CD4-positive, alpha-beta T cell (primary cell): ENCODE measurements at regions not wholly inside any gene's neighbourhood (a gene's known extent, or its start where the extent isn't known, plus 50 kb on each side); places are given as distances from the start of the nearest gene placed in this dataset.

Source experiments
- ATAC-seq: fragments of 200-7000 bp; cut with Tn5 transposase; one replicate; pipeline ENCODE4 v1.10.0; 2022; ENCODE audit warnings: mild to moderate bottlenecking; ENCODE audit not compliant: poor library complexity
- CTCF ChIA-PET: fragments of 350-600 bp; sonication (Branson Sonifier 250); formaldehyde crosslinking; loops from one replicate; lab custom pipeline; 2021; ENCODE audit warnings: antibody characterized with exemption, inconsistent platforms; lab: Charles Lee
- POLR2A ChIA-PET: fragments of 350-600 bp; sonication (Branson Sonifier 250); formaldehyde crosslinking; loops from one replicate; lab custom pipeline; 2021; ENCODE audit warnings: antibody characterized with exemption, inconsistent platforms; lab: Charles Lee
- DNase-seq, 14 experiments: peaks; one replicate each; pipeline ENCODE4 v3.0.0-alpha.2; 2013 to 2020; ENCODE audit warnings: mixed read lengths in 2 of 14
- H3K27ac ChIP-seq, 2 donors: one replicate each; pipeline versions ENCODE4 v1.5.1 to v1.7.0; 2013; ENCODE audit warnings: low read length in 2 of 2, low read depth in 1 of 2, mild to moderate bottlenecking in 1 of 2
- H3K27me3 ChIP-seq, 2 experiments: 1 replicate in 1 of 2; 2 replicates in 1 of 2; pipeline versions ENCODE4 v1.6.1 to v1.7.0; 2013; ENCODE audit warnings: low read length in 2 of 2, control low read depth in 1 of 2, mild to moderate bottlenecking in 1 of 2, moderate library complexity in 1 of 2; ENCODE audit not compliant: insufficient read depth in 2 of 2, control insufficient read depth in 1 of 2
- H3K36me3 ChIP-seq: one replicate; pipeline ENCODE4 v1.6.1; 2013; ENCODE audit warnings: low read length, control low read depth; ENCODE audit not compliant: insufficient read depth
- H3K4me1 ChIP-seq: one replicate; pipeline ENCODE4 v1.6.1; 2013; ENCODE audit warnings: low read length, control low read depth; ENCODE audit not compliant: insufficient read depth
- H3K4me3 ChIP-seq: one replicate; pipeline ENCODE4 v1.5.1; 2013; ENCODE audit warnings: mild to moderate bottlenecking, low read length, moderate library complexity
- H3K9me3 ChIP-seq, 2 experiments: 1 replicate in 1 of 2; 2 replicates in 1 of 2; pipeline versions ENCODE4 v1.6.1 to v1.7.0; 2013; ENCODE audit warnings: low read length in 2 of 2, mild to moderate bottlenecking in 2 of 2, control low read depth in 1 of 2, moderate library complexity in 1 of 2; ENCODE audit not compliant: control insufficient read depth in 1 of 2, insufficient read depth in 1 of 2
- H3K27ac Mint-ChIP-seq: one replicate; pipeline ENCODE4 v1.8.0; 2020; ENCODE audit warnings: mixed read lengths
- H3K27me3 Mint-ChIP-seq: one replicate; pipeline ENCODE4 v1.8.0; 2021; ENCODE audit warnings: mixed read lengths
- H3K36me3 Mint-ChIP-seq: one replicate; pipeline ENCODE4 v1.8.0; 2021; ENCODE audit warnings: low read depth, mixed read lengths
- H3K4me1 Mint-ChIP-seq: one replicate; pipeline ENCODE4 v1.8.0; 2021; ENCODE audit warnings: low read depth, mixed read lengths
- H3K4me3 Mint-ChIP-seq: one replicate; pipeline ENCODE4 v1.8.0; 2020; ENCODE audit warnings: mild to moderate bottlenecking, mixed read lengths
- H3K9me3 Mint-ChIP-seq: one replicate; pipeline ENCODE4 v1.8.0; 2020; ENCODE audit warnings: mixed read lengths
- CTCF ChIP-seq: fragments of 200-600 bp; IDR thresholded peaks from one replicate; pipeline ENCODE4 v1.8.0; 2022; ENCODE audit warnings: antibody characterized with exemption, mild to moderate bottlenecking
- intact Hi-C, 2 experiments: fragments of 100-400 bp; cut with DNase I in 1 of 2; cut with micrococcal nuclease in 1 of 2; formaldehyde crosslinking; loops; one replicate each; pipeline versions ENCODE4 v1.15.1 to v1.9.0; 2023 to 2025; cut with DNase I, micrococcal nuclease

GRCh38 chr15:96411056-96412031 is 80.8 kb downstream of the NR2F2 start:
- Histone ChIP-seq H3K4me1 (no peaks in the 10 kb centered on the region), H3K9me3 (peaks cover 0 to 32% of the 10 kb centered on the region in 2 experiments), H3K27me3 (peaks cover 74 to 94% of the 10 kb centered on the region in 2 experiments), H3K36me3 (no peaks in the 10 kb centered on the region), H3K4me3 (no peak overlapping the region), H3K27ac (no peak overlapping the region)
- ChIA-PET POLR2A (no interaction called here), CTCF (no interaction called here)
- no peak for TF ChIP-seq CTCF
- Mint-ChIP-seq H3K9me3 (no peaks in the 10 kb centered on the region), H3K27me3 (peaks cover 85% of the 10 kb centered on the region), H3K4me1 (no peaks in the 10 kb centered on the region), H3K36me3 (no peaks in the 10 kb centered on the region), H3K27ac (no peak overlapping the region), H3K4me3 (no peak overlapping the region)
- DNase-seq = no peak
- no peak for ATAC-seq
- intact Hi-C loops = no loop called here

- Mint-ChIP-seq H3K9me3 (no peaks in the 10 kb centered on the region), H3K27me3 (peaks cover 77% of the 10 kb centered on the region), H3K27ac (no peak overlapping the region), H3K4me3 (no peak overlapping the region), H3K36me3 (no peaks in the 10 kb centered on the region), H3K4me1 (no peaks in the 10 kb centered on the region)
- no peak for TF ChIP-seq CTCF
- DNase-seq (no peak), ATAC-seq (no peak)
- POLR2A ChIA-PET = no interaction called here
- CTCF ChIA-PET = interaction anchor here (0.6 kb wide), 1 partner anchor 937 kb away, joined by 3 read pairs; no protein-coding TSS in a partner anchor
- Histone ChIP-seq H3K4me1 (no peaks in the 10 kb centered on the region), H3K9me3 (peaks cover 0 to 41% of the 10 kb centered on the region in 2 experiments), H3K27me3 (peaks cover 80 to 92% of the 10 kb centered on the region in 2 experiments), H3K36me3 (no peaks in the 10 kb centered on the region), H3K4me3 (no peak overlapping the region), H3K27ac (no peak overlapping the region)
- intact Hi-C loops = no loop called here
Observed at GRCh38 chr15:96412045-96412905, 81.8 kb downstream of the NR2F2 start.

GRCh38 chr15:96412906-96413231 is 82.4 kb downstream of the NR2F2 start:
- Mint-ChIP-seq H3K27me3 (peaks cover 76% of the 10 kb centered on the region), H3K27ac (no peak overlapping the region)
- POLR2A ChIA-PET = no interaction called here

More at GRCh38 chr15:96412906-96413231, 82.4 kb downstream of the NR2F2 start:
- CTCF ChIA-PET = no interaction called here
- Histone ChIP-seq H3K9me3 (peaks cover 0 to 38% of the 10 kb centered on the region in 2 experiments), H3K27ac (no peak overlapping the region), H3K4me1 (no peaks in the 10 kb centered on the region), H3K36me3 (no peaks in the 10 kb centered on the region), H3K4me3 (no peak overlapping the region), H3K27me3 (peaks cover 81 to 91% of the 10 kb centered on the region in 2 experiments)
- H3K36me3 Mint-ChIP-seq = no peaks in the 10 kb centered on the region
- H3K4me3 Mint-ChIP-seq = no peak overlapping the region
- TF ChIP-seq CTCF = no peak
- no peak for DNase-seq
- ATAC-seq = no peak
- intact Hi-C loops = no loop called here
- no peaks in the 10 kb centered on the region for H3K4me1 Mint-ChIP-seq
- no peaks in the 10 kb centered on the region for H3K9me3 Mint-ChIP-seq
